Vagina (tissue), 2 donors: ENCODE measurements at regions not wholly inside any gene's neighbourhood (a gene's known extent, or its start where the extent isn't known, plus 50 kb on each side); places are given as distances from the start of the nearest gene placed in this dataset.

Experiments
- CTCF ChIP-seq, 3 experiments: fragments of 450-650 bp in 2 of 3; fragments of 200-600 bp in 1 of 3; sonication (generic) in 1 of 3; IDR thresholded peaks; one replicate each; pipeline ENCODE4 v1.5.1; 2017 to 2019; ENCODE audit warnings: antibody characterized with exemption in 3 of 3, mild to moderate bottlenecking in 2 of 3, moderate library complexity in 2 of 3
- POLR2A ChIP-seq, 2 donors: fragments of 450-650 bp; IDR thresholded peaks; one replicate each; pipeline ENCODE4 v1.6.1; 2017; ENCODE audit warnings: antibody characterized with exemption in 2 of 2, mild to moderate bottlenecking in 2 of 2, moderate library complexity in 2 of 2
- POLR2AphosphoS5 ChIP-seq, 2 donors: sonication (generic); formaldehyde crosslinking; IDR thresholded peaks; one replicate each; pipeline ENCODE4 v1.9.0; 2017; ENCODE audit warnings: antibody characterized with exemption in 2 of 2, mild to moderate bottlenecking in 2 of 2, low read depth in 1 of 2; ENCODE audit not compliant: insufficient read depth in 1 of 2

GRCh38 chr16:61263400-61263799, 772.8 kb downstream of the CDH8 start:
- no peak for TF ChIP-seq CTCF (IDR thresholded peaks at IDR 0.05)
- TF ChIP-seq POLR2A (IDR thresholded peaks at IDR 0.05), result no peak
- no peak for TF ChIP-seq POLR2AphosphoS5 (IDR thresholded peaks at IDR 0.05; ENCODE audit: insufficient read depth in 1 of 2, low read depth in 1 of 2)
